HCT116 (cell line): ENCODE measurements at regions not wholly inside any gene's neighbourhood (a gene's known extent, or its start where the extent isn't known, plus 50 kb on each side); places are given as distances from the start of the nearest gene placed in this dataset.

Source experiments
- ATAC-seq: fragments of 200-7000 bp; cut with Tn5 transposase; 2 replicates; pipeline ENCODE4 v1.9.1; 2020; ENCODE audit warnings: mild to moderate bottlenecking, moderate library complexity
- BruUV-seq: library from RNA; stranded (reverse); fragments of 400-500 nt; replicated peaks from 2 replicates; lab custom pipeline; 2021; lab: Mats Ljungman, UMichigan
- CTCF ChIA-PET: fragments of 300-600 bp; sonication (Branson Sonifier 250); formaldehyde crosslinking; loops from one replicate; lab custom pipeline; 2021; ENCODE audit warnings: antibody characterized with exemption; lab: Charles Lee
- POLR2A ChIA-PET: fragments of 300-600, 350-600 bp; sonication (Branson Sonifier 250); formaldehyde crosslinking; loops from one replicate; lab custom pipeline; 2021; ENCODE audit warnings: antibody characterized with exemption; lab: Charles Lee
- RAD21 ChIA-PET, 2 experiments: fragments of 300-600 bp; sonication (Branson Sonifier 250); formaldehyde crosslinking; loops; one replicate each; lab custom pipeline; 2023; ENCODE audit warnings: low total read pairs in 2 of 2; ENCODE audit not compliant: uncharacterized antibody in 2 of 2, unreplicated experiment in 2 of 2, low non-redundant PET in 1 of 2; lab: Charles Lee
- DNase-seq: peaks from one replicate; pipeline ENCODE4 v3.0.0-alpha.2; 2010; ENCODE audit warnings: low read depth, low spot score
- H2AFZ ChIP-seq: fragments of 200-600 bp; shearing (Covaris generic), sonication (generic); 2 replicates; pipeline ENCODE4 v1.6.1; 2017; ENCODE audit warnings: low read depth, mixed run types, mixed read lengths, antibody characterized with exemption, low read length; ENCODE audit not compliant: poor library complexity, severe bottlenecking
- H3K27ac ChIP-seq: 2 replicates; pipeline ENCODE4 v1.5.1; 2012; ENCODE audit warnings: low read depth, low read length
- H3K27me3 ChIP-seq: fragments of 200-600 bp; sonication (generic); 2 replicates; pipeline ENCODE4 v1.6.1; 2016; ENCODE audit warnings: mixed run types, low read length, mixed read lengths; ENCODE audit not compliant: insufficient read depth
- H3K36me3 ChIP-seq, 2 experiments: fragments of 200-500 bp in 1 of 2; fragments of 200-600 bp in 1 of 2; sonication (Bioruptor generic) in 1 of 2; sonication (generic) in 1 of 2; 2 replicates each; pipeline versions ENCODE4 v1.5.1 to v1.6.1; 2014 to 2016; ENCODE audit warnings: low read length in 2 of 2, inconsistent platforms in 1 of 2, mixed read lengths in 1 of 2, mixed run types in 1 of 2; ENCODE audit not compliant: insufficient read depth in 2 of 2, control insufficient read depth in 1 of 2
- H3K4me1 ChIP-seq, 2 experiments: fragments of 200-600 bp in 1 of 2; sonication (generic) in 1 of 2; 2 replicates each; pipeline versions ENCODE4 v1.5.1 to v1.6.1; 2012 to 2017; ENCODE audit warnings: low read length in 2 of 2, inconsistent platforms in 1 of 2, mild to moderate bottlenecking in 1 of 2, mixed read lengths in 1 of 2, mixed run types in 1 of 2, moderate library complexity in 1 of 2; ENCODE audit not compliant: insufficient read depth in 2 of 2, control insufficient read depth in 1 of 2
- H3K4me2 ChIP-seq: fragments of 200-600 bp; sonication (generic); 2 replicates; pipeline ENCODE4 v1.6.1; 2017; ENCODE audit warnings: mixed run types, low read length, mixed read lengths
- H3K4me3 ChIP-seq, 2 experiments: fragments of 200-600 bp in 1 of 2; sonication (generic) in 1 of 2; replicated peaks in 1 of 2; 2 replicates each; pipeline ENCODE4 v1.5.1; 2011 to 2016; ENCODE audit warnings: low read length in 2 of 2, control low read depth in 1 of 2, low read depth in 1 of 2, mild to moderate bottlenecking in 1 of 2, mixed read lengths in 1 of 2, mixed run types in 1 of 2
- H3K79me2 ChIP-seq: fragments of 200-600 bp; sonication (generic); 2 replicates; pipeline ENCODE4 v1.6.1; 2017; ENCODE audit warnings: mild to moderate bottlenecking, mixed run types, low read length, moderate library complexity, mixed read lengths; ENCODE audit not compliant: insufficient read depth
- H3K9ac ChIP-seq: fragments of 200-600 bp; sonication (generic); 2 replicates; pipeline ENCODE4 v1.6.1; 2016; ENCODE audit warnings: low read length, mixed read lengths
- H3K9me2 ChIP-seq: fragments of 200-600 bp; sonication (generic), shearing (Covaris generic); 2 replicates; pipeline ENCODE4 v1.6.1; 2017; ENCODE audit warnings: mixed run types, mild to moderate bottlenecking, moderate library complexity; ENCODE audit not compliant: insufficient read depth
- H3K9me3 ChIP-seq, 2 experiments: fragments of 200-500 bp in 1 of 2; fragments of 200-600 bp in 1 of 2; sonication (Bioruptor generic) in 1 of 2; sonication (generic) in 1 of 2; 2 replicates each; pipeline ENCODE4 v1.6.1; 2014 to 2017; ENCODE audit warnings: low read length in 2 of 2, mixed read lengths in 2 of 2, inconsistent platforms in 1 of 2, low read depth in 1 of 2, mild to moderate bottlenecking in 1 of 2, mixed run types in 1 of 2, moderate library complexity in 1 of 2; ENCODE audit not compliant: control insufficient read depth in 1 of 2, insufficient read depth in 1 of 2
- H4K20me1 ChIP-seq: fragments of 200-600 bp; sonication (generic), shearing (Covaris generic); 2 replicates; pipeline ENCODE4 v1.6.1; 2017; ENCODE audit warnings: mixed run types, mild to moderate bottlenecking, moderate library complexity; ENCODE audit not compliant: insufficient read depth
- ATF3 ChIP-seq: IDR thresholded peaks from 2 replicates; pipeline ENCODE4 v1.6.1; 2012
- EGR1 ChIP-seq: IDR thresholded peaks from 2 replicates; pipeline ENCODE4 v1.6.1; 2012; ENCODE audit warnings: low read depth
- ELF1 ChIP-seq: IDR thresholded peaks from 2 replicates; pipeline ENCODE4 v1.6.1; 2012; ENCODE audit warnings: low read depth, borderline replicate concordance
- REST ChIP-seq: IDR thresholded peaks from 2 replicates; pipeline ENCODE4 v1.6.1; 2012; ENCODE audit warnings: low read depth
- SP1 ChIP-seq: IDR thresholded peaks from 2 replicates; pipeline ENCODE4 v1.6.1; 2012; ENCODE audit warnings: low read depth
- YY1 ChIP-seq: IDR thresholded peaks from 2 replicates; pipeline ENCODE4 v1.6.1; 2011; ENCODE audit warnings: low read length, low read depth, moderate library complexity, mild to moderate bottlenecking; ENCODE audit not compliant: insufficient replicate concordance; ENCODE audit errors: extremely low read depth
- ZBTB33 ChIP-seq: IDR thresholded peaks from 2 replicates; pipeline ENCODE4 v1.6.1; 2011; ENCODE audit warnings: mild to moderate bottlenecking, low read length, moderate library complexity; ENCODE audit not compliant: insufficient replicate concordance; ENCODE audit errors: extremely low read depth
- intact Hi-C: fragments of 100-400 bp; cut with micrococcal nuclease; formaldehyde crosslinking; loops from 2 replicates; pipeline ENCODE4 v1.10.0; 2022

GRCh38 chr10:81280497-81281479 lies 594.2 kb upstream of the NRG3 start:
- Histone ChIP-seq H3K27me3 (no peaks in the 10 kb centered on the region), H2AFZ (no peak overlapping the region), H3K36me3 (no peaks in the 10 kb centered on the region), H4K20me1 (no peaks in the 10 kb centered on the region), H3K9me2 (no peaks in the 10 kb centered on the region), H3K4me2 (no peak overlapping the region), H3K9me3 (peaks cover 11 to 16% of the 10 kb centered on the region in 2 experiments; a peak in 3 of 4 replicates), H3K79me2 (no peaks in the 10 kb centered on the region), H3K4me1 (no peaks in the 10 kb centered on the region), H3K27ac (no peak overlapping the region), H3K9ac (no peak overlapping the region), H3K4me3 (no peak overlapping the region)
- ATAC-seq (no peak), DNase-seq (no peak)
- intact Hi-C loops, result no loop called here
- RAD21 ChIA-PET, result no interaction called here
- CTCF ChIA-PET, result no interaction called here
- POLR2A ChIA-PET, result no interaction called here
- no TSS peak for BruUV-seq
- no peak for TF ChIP-seq ELF1
- TF ChIP-seq REST, result no peak
- TF ChIP-seq EGR1, result no peak
- TF ChIP-seq SP1, result no peak

- no peaks in the 10 kb centered on the region for H3K36me3 ChIP-seq
- DNase-seq (no peak), ATAC-seq (no peak)
- no peaks in the 10 kb centered on the region for H4K20me1 ChIP-seq
- no peaks in the 10 kb centered on the region for H3K79me2 ChIP-seq
- no peak overlapping the region for H3K9ac ChIP-seq
- no peak overlapping the region for H3K4me3 ChIP-seq
- no peak overlapping the region for H2AFZ ChIP-seq
- intact Hi-C loops, result no loop called here
- ChIA-PET POLR2A (no interaction called here), RAD21 (no interaction called here), CTCF (no interaction called here)
- no peak overlapping the region for H3K4me2 ChIP-seq
- BruUV-seq, result no TSS peak
- no peak overlapping the region for H3K27ac ChIP-seq
- no peaks in the 10 kb centered on the region for H3K4me1 ChIP-seq
- H3K27me3 ChIP-seq, result no peaks in the 10 kb centered on the region
- H3K9me3 ChIP-seq, result peaks cover 5 to 23% of the 10 kb centered on the region in 2 experiments; a peak in 2 of 4 replicates
- no peaks in the 10 kb centered on the region for H3K9me2 ChIP-seq
- TF ChIP-seq ZBTB33, result no peak
- no peak for TF ChIP-seq SP1
- TF ChIP-seq YY1, result no peak
- TF ChIP-seq ATF3, result no peak
- TF ChIP-seq REST, result no peak
Measured at GRCh38 chr10:81288544-81288943, 586.5 kb upstream of the NRG3 start.
